Loucy (cell line): ENCODE measurements at regions not wholly inside any gene's neighbourhood (a gene's known extent, or its start where the extent isn't known, plus 50 kb on each side); places are given as distances from the start of the nearest gene placed in this dataset.

Experiments
- H2AFZ ChIP-seq: fragments of 200-600 bp; sonication (generic); 2 replicates; pipeline ENCODE4 v1.6.0; 2016; ENCODE audit warnings: antibody characterized with exemption, mild to moderate bottlenecking, low read length, moderate library complexity
- H3F3A ChIP-seq: fragments of 200-600 bp; 2 replicates; pipeline ENCODE4 v1.6.0; 2016; ENCODE audit warnings: antibody characterized with exemption, low read depth, mild to moderate bottlenecking
- H3K27me3 ChIP-seq: fragments of 200-600 bp; sonication (generic); 2 replicates; pipeline ENCODE4 v1.6.1; 2014; ENCODE audit warnings: low read length, mild to moderate bottlenecking; ENCODE audit not compliant: insufficient read depth, poor library complexity, severe bottlenecking
- H3K36me3 ChIP-seq: fragments of 200-600 bp; sonication (generic); 2 replicates; pipeline ENCODE4 v1.6.1; 2016; ENCODE audit warnings: low read length; ENCODE audit not compliant: insufficient read depth
- H3K4me1 ChIP-seq: fragments of 200-600 bp; sonication (generic); 2 replicates; pipeline ENCODE4 v1.5.1; 2014; ENCODE audit warnings: low read length, mild to moderate bottlenecking; ENCODE audit not compliant: insufficient read depth, poor library complexity, severe bottlenecking
- H3K4me2 ChIP-seq: fragments of 200-600 bp; sonication (generic); 2 replicates; pipeline ENCODE4 v1.6.0; 2014; ENCODE audit warnings: antibody characterized with exemption, low read length, low read depth, mild to moderate bottlenecking; ENCODE audit not compliant: poor library complexity, severe bottlenecking
- H3K4me3 ChIP-seq: fragments of 200-600 bp; sonication (generic); 2 replicates; pipeline ENCODE4 v1.5.1; 2014; ENCODE audit warnings: low read length, mild to moderate bottlenecking, mixed read lengths; ENCODE audit not compliant: poor library complexity, severe bottlenecking
- H3K79me2 ChIP-seq: fragments of 200-600 bp; sonication (generic); 2 replicates; pipeline ENCODE4 v1.6.1; 2014; ENCODE audit warnings: low read length; ENCODE audit not compliant: insufficient read depth
- H3K9ac ChIP-seq: fragments of 200-600 bp; sonication (generic); 2 replicates; pipeline ENCODE4 v1.6.0; 2014; ENCODE audit warnings: mild to moderate bottlenecking, low read depth, low read length, moderate library complexity; ENCODE audit not compliant: poor library complexity, severe bottlenecking
- H3K9me2 ChIP-seq: fragments of 200-600 bp; sonication (generic); replicated peaks from 2 replicates; pipeline ENCODE4 v1.6.1; 2016; ENCODE audit warnings: low read depth, low read length, mixed read lengths
- H3K9me3 ChIP-seq: fragments of 200-600 bp; sonication (generic); 2 replicates; pipeline ENCODE4 v1.6.1; 2014; ENCODE audit warnings: mild to moderate bottlenecking, antibody characterized with exemption, low read length, low read depth; ENCODE audit not compliant: insufficient read depth
- H4K20me1 ChIP-seq: fragments of 200-600 bp; sonication (generic); 2 replicates; pipeline ENCODE4 v1.6.0; 2014; ENCODE audit warnings: antibody characterized with exemption, low read length, mild to moderate bottlenecking; ENCODE audit not compliant: insufficient read depth, poor library complexity, severe bottlenecking
- EZH2phosphoT487 ChIP-seq: fragments of 200-600 bp; IDR thresholded peaks from 2 replicates; pipeline ENCODE4 v1.6.1; 2018; ENCODE audit warnings: antibody characterized with exemption, mild to moderate bottlenecking, moderate library complexity, borderline replicate concordance
- TF ChIP-seq, protein P1 (sequence below): fragments of 200-600 bp; sonication (generic); conservative IDR thresholded peaks from 2 replicates; pipeline ENCODE4 v1.5.1; 2014; ENCODE audit warnings: mild to moderate bottlenecking, antibody characterized with exemption, low read length

DNA sequence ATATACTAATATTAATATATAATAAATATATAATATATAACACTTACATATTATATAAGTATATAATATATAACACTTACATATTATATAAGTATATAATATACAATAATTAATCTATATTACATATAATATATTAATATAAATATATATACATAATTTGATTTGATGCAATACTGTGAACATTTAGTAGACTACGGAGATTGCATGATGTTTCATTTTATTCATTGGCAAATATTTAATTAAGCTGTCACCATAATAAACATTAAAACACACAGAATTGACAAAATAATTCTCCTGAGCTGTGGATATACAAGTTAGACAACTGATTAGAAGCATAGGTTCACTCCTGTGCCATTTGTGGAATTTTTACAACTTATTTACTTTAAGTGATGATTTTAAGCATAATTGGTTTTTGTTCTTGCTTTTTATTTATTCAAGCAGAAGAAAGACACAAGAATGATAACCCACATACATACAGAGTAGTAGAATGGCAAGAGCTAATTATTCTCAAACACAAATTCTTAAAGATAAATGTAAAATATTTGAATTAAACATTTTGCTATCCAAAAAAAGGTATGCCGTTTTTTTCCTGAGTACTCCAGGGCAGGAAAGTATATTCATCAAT, 65.8 kb upstream of the TOP3B start:
- Histone ChIP-seq H3K79me2 (no peaks in the 10 kb centered on the region), H3K9me3 (no peaks in the 10 kb centered on the region), H2AFZ (no peak overlapping the region), H3K4me3 (no peak overlapping the region), H3K4me1 (no peaks in the 10 kb centered on the region), H3F3A (no peaks in the 10 kb centered on the region), H3K9me2 (no peaks in the 10 kb centered on the region), H3K36me3 (no peaks in the 10 kb centered on the region), H4K20me1 (no peaks in the 10 kb centered on the region), H3K4me2 (no peak overlapping the region), H3K27me3 (no peaks in the 10 kb centered on the region), H3K9ac (no peak overlapping the region)
- TF ChIP-seq, protein P1, sequence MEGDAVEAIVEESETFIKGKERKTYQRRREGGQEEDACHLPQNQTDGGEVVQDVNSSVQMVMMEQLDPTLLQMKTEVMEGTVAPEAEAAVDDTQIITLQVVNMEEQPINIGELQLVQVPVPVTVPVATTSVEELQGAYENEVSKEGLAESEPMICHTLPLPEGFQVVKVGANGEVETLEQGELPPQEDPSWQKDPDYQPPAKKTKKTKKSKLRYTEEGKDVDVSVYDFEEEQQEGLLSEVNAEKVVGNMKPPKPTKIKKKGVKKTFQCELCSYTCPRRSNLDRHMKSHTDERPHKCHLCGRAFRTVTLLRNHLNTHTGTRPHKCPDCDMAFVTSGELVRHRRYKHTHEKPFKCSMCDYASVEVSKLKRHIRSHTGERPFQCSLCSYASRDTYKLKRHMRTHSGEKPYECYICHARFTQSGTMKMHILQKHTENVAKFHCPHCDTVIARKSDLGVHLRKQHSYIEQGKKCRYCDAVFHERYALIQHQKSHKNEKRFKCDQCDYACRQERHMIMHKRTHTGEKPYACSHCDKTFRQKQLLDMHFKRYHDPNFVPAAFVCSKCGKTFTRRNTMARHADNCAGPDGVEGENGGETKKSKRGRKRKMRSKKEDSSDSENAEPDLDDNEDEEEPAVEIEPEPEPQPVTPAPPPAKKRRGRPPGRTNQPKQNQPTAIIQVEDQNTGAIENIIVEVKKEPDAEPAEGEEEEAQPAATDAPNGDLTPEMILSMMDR = no peak
- no peak for TF ChIP-seq EZH2phosphoT487

- H3K36me3 ChIP-seq = no peaks in the 10 kb centered on the region
- H3K9me2 ChIP-seq = no peaks in the 10 kb centered on the region
- H3K4me2 ChIP-seq = no peak overlapping the region
- no peaks in the 10 kb centered on the region for H3K4me1 ChIP-seq
- no peaks in the 10 kb centered on the region for H4K20me1 ChIP-seq
- TF ChIP-seq EZH2phosphoT487 = no peak
- TF ChIP-seq, protein P1 = no peak
- no peak overlapping the region for H3K4me3 ChIP-seq
- no peaks in the 10 kb centered on the region for H3K27me3 ChIP-seq
- no peak overlapping the region for H2AFZ ChIP-seq
- no peak overlapping the region for H3K9ac ChIP-seq
- H3K79me2 ChIP-seq = no peaks in the 10 kb centered on the region
- no peaks in the 10 kb centered on the region for H3F3A ChIP-seq
- no peaks in the 10 kb centered on the region for H3K9me3 ChIP-seq
Measured at GRCh38 chr22:22047776-22048175, 65.2 kb upstream of the TOP3B start.

GRCh38 chr22:22047266-22047665, 64.7 kb upstream of the TOP3B start:
- Histone ChIP-seq H3K4me1 (no peaks in the 10 kb centered on the region), H3K36me3 (no peaks in the 10 kb centered on the region), H3K4me2 (no peak overlapping the region), H3F3A (no peaks in the 10 kb centered on the region), H3K79me2 (no peaks in the 10 kb centered on the region), H2AFZ (no peak overlapping the region), H3K27me3 (no peaks in the 10 kb centered on the region), H3K9me2 (no peaks in the 10 kb centered on the region), H3K9ac (no peak overlapping the region), H4K20me1 (no peaks in the 10 kb centered on the region), H3K9me3 (no peaks in the 10 kb centered on the region), H3K4me3 (no peak overlapping the region)
- TF ChIP-seq EZH2phosphoT487 = no peak
- TF ChIP-seq, protein P1 = no peak
